HEK293T (cell line): ENCODE measurements at regions not wholly inside any gene's neighbourhood (a gene's known extent, or its start where the extent isn't known, plus 50 kb on each side); places are given as distances from the start of the nearest gene placed in this dataset.

Source experiments
- BHLHE40 ChIP-seq: fragments of 450-650 bp; IDR thresholded peaks from 2 replicates; pipeline ENCODE4 v1.6.1; 2016; ENCODE audit warnings: mild to moderate bottlenecking, moderate library complexity, borderline replicate concordance
- ELF4 ChIP-seq: fragments of 450-650 bp; IDR thresholded peaks from 2 replicates; pipeline ENCODE4 v1.6.1; 2017; ENCODE audit warnings: antibody characterized with exemption
- FOXA1 ChIP-seq: fragments of 450-650 bp; IDR thresholded peaks from 2 replicates; pipeline ENCODE4 v1.6.1; 2016; ENCODE audit warnings: mild to moderate bottlenecking
- FOXK2 ChIP-seq: fragments of 450-650 bp; IDR thresholded peaks from 2 replicates; pipeline ENCODE4 v1.6.1; 2016; ENCODE audit warnings: mild to moderate bottlenecking
- FOXM1 ChIP-seq: fragments of 450-650 bp; IDR thresholded peaks from 2 replicates; pipeline ENCODE4 v1.6.1; 2017; ENCODE audit warnings: mild to moderate bottlenecking, borderline replicate concordance
- HDGF ChIP-seq: fragments of 450-650 bp; IDR thresholded peaks from 2 replicates; pipeline ENCODE4 v1.6.1; 2017; ENCODE audit warnings: antibody characterized with exemption, borderline replicate concordance
- L3MBTL2 ChIP-seq: fragments of 450-650 bp; conservative IDR thresholded peaks from 2 replicates; pipeline ENCODE4 v1.6.1; 2016; ENCODE audit warnings: mild to moderate bottlenecking
- NFRKB ChIP-seq: fragments of 450-650 bp; IDR thresholded peaks from 2 replicates; pipeline ENCODE4 v1.6.1; 2016; ENCODE audit warnings: mild to moderate bottlenecking, moderate library complexity
- PKNOX1 ChIP-seq: fragments of 450-650 bp; IDR thresholded peaks from 2 replicates; pipeline ENCODE4 v1.6.1; 2016
- SP1 ChIP-seq: fragments of 450-650 bp; IDR thresholded peaks from 2 replicates; pipeline ENCODE4 v1.6.1; 2017
- SUZ12 ChIP-seq: fragments of 450-650 bp; IDR thresholded peaks from 2 replicates; pipeline ENCODE4 v1.6.1; 2016; ENCODE audit warnings: mild to moderate bottlenecking
- TARDBP ChIP-seq: fragments of 450-650 bp; IDR thresholded peaks from 2 replicates; pipeline ENCODE4 v1.6.1; 2016
- ZNF384 ChIP-seq: fragments of 450-650 bp; IDR thresholded peaks from 2 replicates; pipeline ENCODE4 v1.6.1; 2016

DNA sequence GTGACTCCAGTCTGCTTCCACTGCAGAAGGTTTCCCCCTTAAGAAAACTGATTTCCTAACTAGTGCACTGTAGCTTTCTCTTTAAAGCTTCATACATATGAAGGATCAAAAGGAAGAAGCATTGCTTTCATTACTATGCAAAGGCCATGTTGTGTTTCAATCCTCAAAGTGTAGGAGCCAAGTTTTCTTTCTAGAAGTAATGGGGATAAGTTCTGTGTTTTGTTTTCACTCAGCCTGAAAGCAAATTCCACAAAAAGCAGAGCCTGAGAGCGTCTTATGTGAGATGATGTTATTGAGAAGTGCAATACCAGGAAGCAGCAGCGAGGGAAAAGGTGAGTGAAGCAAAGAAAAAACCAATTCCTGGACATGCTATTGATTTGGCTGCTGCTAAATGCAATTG lies 99.7 kb downstream of the GMNC start:
- no peak for TF ChIP-seq SUZ12
- TF ChIP-seq TARDBP = no peak
- TF ChIP-seq SP1 = no peak
- no peak for TF ChIP-seq FOXK2
- no peak for TF ChIP-seq FOXA1
- no peak for TF ChIP-seq BHLHE40
- TF ChIP-seq PKNOX1 = no peak
- TF ChIP-seq FOXM1 = no peak
- TF ChIP-seq ELF4 = no peak
- no peak for TF ChIP-seq HDGF
- no peak for TF ChIP-seq ZNF384
- TF ChIP-seq L3MBTL2 = no peak
- no peak for TF ChIP-seq NFRKB
